ENCODE measurements at regions not wholly inside any gene's neighbourhood (a gene's known extent, or its start where the extent isn't known, plus 50 kb on each side); places are given as distances from the start of the nearest gene placed in this dataset.
A peak's percentile ranks its signal among the peaks of the same experiment; 100 is the strongest.

GRCh38 chr21:35237287-35237686 lies 188.2 kb upstream of the RUNX1 start:
- Mint-ChIP-seq H3K9me3 (peaks cover 13% of the 10 kb centered on the region), H3K27me3 (peaks cover 17% of the 10 kb centered on the region), H3K4me1 (peaks cover 23% of the 10 kb centered on the region), H3K36me3 (ENCODE audit: low read depth) (peaks cover 4% of the 10 kb centered on the region), H3K4me3 (no peak overlapping the region), H3K27ac (no peak overlapping the region)
- no peak for TF ChIP-seq CTCF (IDR thresholded peaks at IDR 0.05)
- ATAC-seq (ENCODE audit: low read depth) (no peak), DNase-seq (no peak)
- ChIA-PET CTCF (no interaction called here), POLR2A (no interaction called here)
- intact Hi-C loops (cut with micrococcal nuclease), result no loop called here

GRCh38 chr21:35236090-35236489 lies 187.0 kb upstream of the RUNX1 start:
- H3K27ac Mint-ChIP-seq, result peak overlapping the region; percentile 12
- no peak overlapping the region for H3K4me3 Mint-ChIP-seq
- TF ChIP-seq CTCF (IDR thresholded peaks at IDR 0.05), result no peak
- H3K27me3 Mint-ChIP-seq, result peaks cover 10% of the 10 kb centered on the region
- H3K36me3 Mint-ChIP-seq (ENCODE audit: low read depth), result peaks cover 4% of the 10 kb centered on the region
- peaks cover 13% of the 10 kb centered on the region for H3K9me3 Mint-ChIP-seq
- H3K4me1 Mint-ChIP-seq, result peaks cover 23% of the 10 kb centered on the region
- intact Hi-C loops (cut with micrococcal nuclease), result loop anchor here (1.0 kb wide), 1 partner anchor 9 kb away; no protein-coding TSS in a partner anchor
- ATAC-seq (ENCODE audit: low read depth) (peak; percentile 89), DNase-seq (no peak)
- POLR2A ChIA-PET, result interaction anchor here (0.7 kb wide), 1 partner anchor 371 kb away, joined by 5 read pairs; no protein-coding TSS in a partner anchor
- CTCF ChIA-PET, result no interaction called here

DNA sequence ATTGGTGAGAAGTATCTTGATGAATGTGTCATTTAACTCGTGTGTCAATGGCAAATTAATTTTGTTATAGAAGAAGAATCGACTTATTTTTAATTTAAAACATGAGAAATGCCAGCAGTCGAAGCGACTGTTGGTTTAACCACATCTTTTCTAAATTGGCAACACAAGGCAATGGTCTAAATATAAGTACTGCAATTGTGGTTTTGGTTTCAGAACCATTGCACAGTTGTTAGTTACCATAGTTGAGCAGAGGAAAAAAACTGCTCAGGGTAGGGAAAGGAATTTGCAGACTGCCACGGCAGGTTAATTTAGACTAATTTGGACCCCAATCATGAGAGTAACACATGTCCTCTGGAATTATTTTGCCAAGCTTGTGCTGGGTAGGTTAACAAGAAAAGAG lies 185.6 kb upstream of the RUNX1 start:
- TF ChIP-seq CTCF (IDR thresholded peaks at IDR 0.05), result no peak
- peak overlapping the region; percentile 41 for H3K4me3 Mint-ChIP-seq

DNA sequence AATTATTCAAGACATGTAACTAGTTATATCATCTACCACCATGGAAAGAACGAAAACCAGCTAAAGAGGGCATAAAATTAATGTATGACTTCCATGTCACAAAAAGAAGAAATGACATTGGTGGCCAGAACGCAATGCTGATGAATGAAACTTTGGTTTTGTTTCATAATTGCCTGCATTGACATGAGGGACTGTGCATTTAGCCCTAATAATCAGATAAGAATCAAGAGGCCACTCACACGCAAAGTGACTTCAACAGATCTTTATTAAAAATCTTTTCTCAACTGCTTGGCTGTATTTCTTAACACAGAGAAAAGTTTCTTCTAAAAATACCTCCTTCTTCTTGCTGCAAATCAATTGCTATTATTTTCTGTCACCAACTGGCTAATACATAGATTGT lies 184.7 kb upstream of the RUNX1 start:
- no peak for TF ChIP-seq CTCF (IDR thresholded peaks at IDR 0.05)
- ChIA-PET POLR2A (no interaction called here), CTCF (no interaction called here)
- Mint-ChIP-seq H3K4me1 (peaks cover 26% of the 10 kb centered on the region), H3K9me3 (peaks cover 13% of the 10 kb centered on the region), H3K4me3 (no peak overlapping the region), H3K36me3 (ENCODE audit: low read depth) (peaks cover 4% of the 10 kb centered on the region), H3K27me3 (peaks cover 6% of the 10 kb centered on the region), H3K27ac (no peak overlapping the region)
- DNase-seq (no peak), ATAC-seq (ENCODE audit: low read depth) (no peak)
- intact Hi-C loops (cut with micrococcal nuclease), result loop anchor here (2.0 kb wide), 1 partner anchor 185 kb away; the partner anchor contains the start of gene RUNX1

More for the DNA sequence above, 185.6 kb upstream of the RUNX1 start:
- peaks cover 10% of the 10 kb centered on the region for H3K27me3 Mint-ChIP-seq
- H3K27ac Mint-ChIP-seq, result peak overlapping the region; percentile 7
- peaks cover 13% of the 10 kb centered on the region for H3K9me3 Mint-ChIP-seq
- ATAC-seq (ENCODE audit: low read depth) (peak; percentile 59), DNase-seq (no peak)
- intact Hi-C loops (cut with micrococcal nuclease), result loop anchor here (2.0 kb wide), 1 partner anchor 186 kb away; the partner anchor contains the start of gene RUNX1
- H3K36me3 Mint-ChIP-seq (ENCODE audit: low read depth), result peaks cover 4% of the 10 kb centered on the region
- POLR2A ChIA-PET, result no interaction called here
- H3K4me1 Mint-ChIP-seq, result peaks cover 23% of the 10 kb centered on the region
- CTCF ChIA-PET, result no interaction called here

GRCh38 chr21:35232545-35233176 lies 183.6 kb upstream of the RUNX1 start:
- Mint-ChIP-seq H3K27me3 (peaks cover 6% of the 10 kb centered on the region), H3K4me1 (peaks cover 32% of the 10 kb centered on the region), H3K9me3 (peaks cover 7% of the 10 kb centered on the region), H3K27ac (no peak overlapping the region), H3K4me3 (no peak overlapping the region), H3K36me3 (ENCODE audit: low read depth) (peaks cover 4% of the 10 kb centered on the region)
- intact Hi-C loops (cut with micrococcal nuclease), result no loop called here
- ChIA-PET CTCF (no interaction called here), POLR2A (no interaction called here)
- DNase-seq (no peak), ATAC-seq (ENCODE audit: low read depth) (no peak)
- TF ChIP-seq CTCF (IDR thresholded peaks at IDR 0.05), result no peak

Data from activated B cell treated with CpG ODN at 0.5 μM for 24 hours (primary cell).